Thyroid gland (tissue), 4 donors: ENCODE measurements at regions not wholly inside any gene's neighbourhood (a gene's known extent, or its start where the extent isn't known, plus 50 kb on each side); places are given as distances from the start of the nearest gene placed in this dataset.
"Not testable (repeated sequence)": the region's sequence is repeated elsewhere in the genome, so short reads cannot be mapped to it uniquely, and the experiment has no call there.

ENCODE experiments used
- CTCF ChIP-seq, 6 experiments: fragments of 200-600 bp in 3 of 6; fragments of 450-650 bp in 3 of 6; sonication (generic) in 3 of 6; IDR thresholded peaks; one replicate each; pipeline ENCODE4 v1.5.1; 2016 to 2019; ENCODE audit warnings: antibody characterized with exemption in 6 of 6, mild to moderate bottlenecking in 2 of 6, inconsistent platforms in 1 of 6, moderate library complexity in 1 of 6
- POLR2A ChIP-seq, 2 donors: fragments of 450-650 bp; IDR thresholded peaks; one replicate each; pipeline ENCODE4 v1.6.1; 2017; ENCODE audit warnings: antibody characterized with exemption in 2 of 2, mild to moderate bottlenecking in 2 of 2, moderate library complexity in 1 of 2

- not testable (repeated sequence) for TF ChIP-seq CTCF, POLR2A (IDR thresholded peaks at IDR 0.05)
Observed at GRCh38 chr2:87461671-87462070, 286.2 kb upstream of the PLGLB2 start.
